NCI-H526 treated with DMSO at 0.1 percent for 48 hours (cell line): ENCODE measurements at regions not wholly inside any gene's neighbourhood (a gene's known extent, or its start where the extent isn't known, plus 50 kb on each side); places are given as distances from the start of the nearest gene placed in this dataset.
"Not testable (repeated sequence)": the region's sequence is repeated elsewhere in the genome, so short reads cannot be mapped to it uniquely, and the experiment has no call there.

Experiments
- DNase-seq: peaks from one replicate; lab custom pipeline; 2025; lab: John Stamatoyannopoulos, UW

- DNase-seq: no peak
Measured at GRCh38 chr4:20122198-20122988, 129.3 kb upstream of the SLIT2 start.

- DNase-seq: no peak
Measured at GRCh38 chr4:20119141-20119540, 132.6 kb upstream of the SLIT2 start.

GRCh38 chr4:20109391-20109790 is 142.3 kb upstream of the SLIT2 start:
- no peak for DNase-seq

GRCh38 chr4:20106921-20107320 is 144.8 kb upstream of the SLIT2 start:
- DNase-seq: no peak

GRCh38 chr4:20101831-20102230 is 149.9 kb upstream of the SLIT2 start:
- DNase-seq: no peak

- DNase-seq: no peak
Measured at GRCh38 chr4:20096911-20097310, 154.8 kb upstream of the SLIT2 start.

- DNase-seq: no peak
Measured at GRCh38 chr4:20095805-20096541, 155.7 kb upstream of the SLIT2 start.

- DNase-seq: no peak
Measured at GRCh38 chr4:20091781-20092180, 159.9 kb upstream of the SLIT2 start.

- no peak for DNase-seq
Measured at GRCh38 chr4:20087522-20087911, 164.2 kb upstream of the SLIT2 start.

- DNase-seq: no peak
Measured at GRCh38 chr4:20086799-20087521, 164.7 kb upstream of the SLIT2 start.

GRCh38 chr4:20086067-20086798 is 165.5 kb upstream of the SLIT2 start:
- no peak for DNase-seq

GRCh38 chr4:20085653-20086052 is 166.1 kb upstream of the SLIT2 start:
- DNase-seq: no peak

GRCh38 chr4:20085156-20085555 is 166.5 kb upstream of the SLIT2 start:
- no peak for DNase-seq

- no peak for DNase-seq
Measured at GRCh38 chr4:20084488-20084887, 167.2 kb upstream of the SLIT2 start.

- DNase-seq: no peak
Measured at GRCh38 chr4:20078644-20079043, 173.1 kb upstream of the SLIT2 start.

- peak; percentile 97 for DNase-seq
Measured at GRCh38 chr4:20075248-20075871, 176.3 kb upstream of the SLIT2 start.

- peak; percentile 14 for DNase-seq
Measured at GRCh38 chr4:20074450-20074849, 177.3 kb upstream of the SLIT2 start.

GRCh38 chr4:20065952-20066351 is 185.8 kb upstream of the SLIT2 start:
- DNase-seq: no peak

GRCh38 chr4:20062857-20063256 is 188.8 kb upstream of the SLIT2 start:
- not testable (repeated sequence) for DNase-seq

- no peak for DNase-seq
Measured at GRCh38 chr4:20062054-20062453, 189.7 kb upstream of the SLIT2 start.

- DNase-seq: no peak
Measured at GRCh38 chr4:20050768-20051167, 200.9 kb upstream of the SLIT2 start.

- DNase-seq: no peak
Measured at GRCh38 chr4:20049889-20050288, 201.8 kb upstream of the SLIT2 start.
